BLaER1 (cell line): ENCODE measurements at regions not wholly inside any gene's neighbourhood (a gene's known extent, or its start where the extent isn't known, plus 50 kb on each side); places are given as distances from the start of the nearest gene placed in this dataset.

Source experiments
- H3K27ac ChIP-seq: shearing (Covaris generic); formaldehyde crosslinking; 2 replicates; pipeline ENCODE4 v1.8.1; 2022
- H3K27me3 ChIP-seq: shearing (Covaris generic); formaldehyde crosslinking; 2 replicates; pipeline ENCODE4 v1.8.1; 2022
- H3K36me3 ChIP-seq: shearing (Covaris generic); formaldehyde crosslinking; 2 replicates; pipeline ENCODE4 v1.8.1; 2022
- H3K4me1 ChIP-seq: shearing (Covaris generic); formaldehyde crosslinking; 2 replicates; pipeline ENCODE4 v1.8.1; 2022
- H3K4me2 ChIP-seq: shearing (Covaris generic); formaldehyde crosslinking; 2 replicates; pipeline ENCODE4 v1.8.1; 2022
- H3K4me3 ChIP-seq: shearing (Covaris generic); formaldehyde crosslinking; 2 replicates; pipeline ENCODE4 v1.8.1; 2022
- H3K9ac ChIP-seq: shearing (Covaris generic); formaldehyde crosslinking; 2 replicates; pipeline ENCODE4 v1.8.1; 2022
- H3K9me3 ChIP-seq: shearing (Covaris generic); formaldehyde crosslinking; 2 replicates; pipeline ENCODE4 v1.8.1; 2022
- H4K20me1 ChIP-seq: shearing (Covaris generic); formaldehyde crosslinking; 2 replicates; pipeline ENCODE4 v1.8.1; 2022
- Cebpa-rat ChIP-seq: shearing (Covaris generic); IDR thresholded peaks from 2 replicates; pipeline ENCODE4 v1.8.1; 2022

- Histone ChIP-seq H3K4me3 (no peak overlapping the region), H3K9ac (no peak overlapping the region)
These were observed 65.5 kb upstream of the RGS7 start for GRCh38 chr1:241422470-241422869.

GRCh38 chr1:241419986-241420385, 63.0 kb upstream of the RGS7 start:
- peaks cover 22% of the 10 kb centered on the region; the same call in 1 of the 2 replicates for H3K27me3 ChIP-seq
- H3K27ac ChIP-seq, result no peak overlapping the region
- H3K4me3 ChIP-seq, result no peak overlapping the region
- no peaks in the 10 kb centered on the region for H3K9me3 ChIP-seq
- no peak overlapping the region for H3K9ac ChIP-seq
- no peaks in the 10 kb centered on the region for H4K20me1 ChIP-seq
- no peak for TF ChIP-seq Cebpa-rat
- H3K4me1 ChIP-seq, result 0 out of 2 replicates have a peak, but pooled peaks cover 4% of the 10 kb centered on the region
- no peaks in the 10 kb centered on the region for H3K36me3 ChIP-seq
- no peak overlapping the region for H3K4me2 ChIP-seq

More at GRCh38 chr1:241422470-241422869, 65.5 kb upstream of the RGS7 start:
- no peak for TF ChIP-seq Cebpa-rat
- Histone ChIP-seq H3K4me2 (no peak overlapping the region), H3K27me3 (peaks cover 22% of the 10 kb centered on the region; the same call in 1 of the 2 replicates), H3K27ac (no peak overlapping the region), H3K36me3 (no peaks in the 10 kb centered on the region), H3K9me3 (no peaks in the 10 kb centered on the region), H3K4me1 (0 out of 2 replicates have a peak, but pooled peaks cover 4% of the 10 kb centered on the region), H4K20me1 (no peaks in the 10 kb centered on the region)

GRCh38 chr1:241417258-241417657, 60.3 kb upstream of the RGS7 start:
- no peak for TF ChIP-seq Cebpa-rat
- Histone ChIP-seq H3K27ac (no peak overlapping the region), H3K4me3 (no peak overlapping the region), H3K9me3 (no peaks in the 10 kb centered on the region), H3K36me3 (no peaks in the 10 kb centered on the region), H3K4me2 (no peak overlapping the region), H3K27me3 (no peaks in the 10 kb centered on the region), H4K20me1 (no peaks in the 10 kb centered on the region), H3K4me1 (no peaks in the 10 kb centered on the region), H3K9ac (no peak overlapping the region)

- TF ChIP-seq Cebpa-rat, result no peak
- no peak overlapping the region for H3K27ac ChIP-seq
- H3K27me3 ChIP-seq, result no peaks in the 10 kb centered on the region
- H3K9me3 ChIP-seq, result no peaks in the 10 kb centered on the region
- no peak overlapping the region for H3K4me2 ChIP-seq
- no peaks in the 10 kb centered on the region for H4K20me1 ChIP-seq
- no peaks in the 10 kb centered on the region for H3K4me1 ChIP-seq
- no peak overlapping the region for H3K4me3 ChIP-seq
- H3K36me3 ChIP-seq, result no peaks in the 10 kb centered on the region
- no peak overlapping the region for H3K9ac ChIP-seq
These were observed 57.0 kb upstream of the RGS7 start for GRCh38 chr1:241413974-241414373.

GRCh38 chr1:241413386-241413785, 56.4 kb upstream of the RGS7 start:
- H3K27me3 ChIP-seq, result no peaks in the 10 kb centered on the region
- H3K9ac ChIP-seq, result no peak overlapping the region
- H3K4me3 ChIP-seq, result no peak overlapping the region
- no peaks in the 10 kb centered on the region for H3K4me1 ChIP-seq
- no peak for TF ChIP-seq Cebpa-rat
- H3K9me3 ChIP-seq, result no peaks in the 10 kb centered on the region
- H3K27ac ChIP-seq, result no peak overlapping the region
- H4K20me1 ChIP-seq, result no peaks in the 10 kb centered on the region
- H3K36me3 ChIP-seq, result no peaks in the 10 kb centered on the region
- H3K4me2 ChIP-seq, result no peak overlapping the region

- no peaks in the 10 kb centered on the region for H3K36me3 ChIP-seq
- no peak for TF ChIP-seq Cebpa-rat
- H3K27me3 ChIP-seq, result no peaks in the 10 kb centered on the region
- no peak overlapping the region for H3K9ac ChIP-seq
- H3K4me1 ChIP-seq, result no peaks in the 10 kb centered on the region
- H3K4me2 ChIP-seq, result no peak overlapping the region
- H3K4me3 ChIP-seq, result no peak overlapping the region
- no peaks in the 10 kb centered on the region for H3K9me3 ChIP-seq
- H4K20me1 ChIP-seq, result no peaks in the 10 kb centered on the region
- no peak overlapping the region for H3K27ac ChIP-seq
These were observed 55.6 kb upstream of the RGS7 start for GRCh38 chr1:241412646-241413045.

GRCh38 chr1:241411776-241412338, 54.9 kb upstream of the RGS7 start:
- no peak for TF ChIP-seq Cebpa-rat
- no peaks in the 10 kb centered on the region for H3K4me1 ChIP-seq
- no peak overlapping the region for H3K27ac ChIP-seq
- H3K36me3 ChIP-seq, result no peaks in the 10 kb centered on the region
- H3K4me2 ChIP-seq, result no peak overlapping the region
- no peaks in the 10 kb centered on the region for H3K27me3 ChIP-seq
- no peaks in the 10 kb centered on the region for H3K9me3 ChIP-seq
- no peaks in the 10 kb centered on the region for H4K20me1 ChIP-seq
- H3K9ac ChIP-seq, result no peak overlapping the region
- no peak overlapping the region for H3K4me3 ChIP-seq

GRCh38 chr1:241411056-241411775, 54.2 kb upstream of the RGS7 start:
- no peak overlapping the region for H3K4me2 ChIP-seq
- no peaks in the 10 kb centered on the region for H3K27me3 ChIP-seq
- no peak for TF ChIP-seq Cebpa-rat
- no peak overlapping the region for H3K4me3 ChIP-seq
- H3K9me3 ChIP-seq, result no peaks in the 10 kb centered on the region
- H3K36me3 ChIP-seq, result no peaks in the 10 kb centered on the region
- no peak overlapping the region for H3K27ac ChIP-seq
- H3K4me1 ChIP-seq, result no peaks in the 10 kb centered on the region
- H3K9ac ChIP-seq, result no peak overlapping the region
- no peaks in the 10 kb centered on the region for H4K20me1 ChIP-seq

- Histone ChIP-seq H3K4me3 (no peak overlapping the region), H3K9me3 (no peaks in the 10 kb centered on the region), H3K27ac (no peak overlapping the region), H3K4me1 (no peaks in the 10 kb centered on the region), H3K9ac (no peak overlapping the region), H3K27me3 (no peaks in the 10 kb centered on the region), H3K36me3 (no peaks in the 10 kb centered on the region), H4K20me1 (no peaks in the 10 kb centered on the region), H3K4me2 (no peak overlapping the region)
- no peak for TF ChIP-seq Cebpa-rat
These were observed 51.2 kb upstream of the RGS7 start for GRCh38 chr1:241408170-241408569.
